ENCODE measurements at regions not wholly inside any gene's neighbourhood (a gene's known extent, or its start where the extent isn't known, plus 50 kb on each side); places are given as distances from the start of the nearest gene placed in this dataset.

- TF ChIP-seq EZH2phosphoT487 (IDR thresholded peaks at IDR 0.05; ENCODE audit: low read depth) (no peak), CTCF (IDR thresholded peaks at IDR 0.05; ENCODE audit: low read depth, low read length) (no peak)
- no peaks in the 10 kb centered on the region for H3K4me1 ChIP-seq (ENCODE audit: low read length)
- H3K9ac ChIP-seq (ENCODE audit: low read length): no peak overlapping the region
- H2AFZ ChIP-seq (ENCODE audit: low read depth, low read length): no peak overlapping the region
- no peaks in the 10 kb centered on the region for H3K9me3 ChIP-seq (ENCODE audit: insufficient read depth, low read length)
- H3K27ac ChIP-seq (ENCODE audit: low read length): no peak overlapping the region
- no peaks in the 10 kb centered on the region for H3K79me2 ChIP-seq (ENCODE audit: low read length)
- H3K27me3 ChIP-seq (ENCODE audit: low read depth, low read length): no peaks in the 10 kb centered on the region
- no peak overlapping the region for H3K4me2 ChIP-seq (ENCODE audit: low read length)
- no peaks in the 10 kb centered on the region for H4K20me1 ChIP-seq (ENCODE audit: insufficient read depth, low read length)
- H3K36me3 ChIP-seq (replicated peaks; ENCODE audit: low read depth, low read length): no peaks in the 10 kb centered on the region
- no peak overlapping the region for H3K4me3 ChIP-seq (ENCODE audit: low read length)
Observed at GRCh38 chr4:130511776-130512175, 1415.8 kb downstream of the C4orf33 start.

- H2AFZ ChIP-seq (ENCODE audit: low read depth, low read length): no peak overlapping the region
- no peak overlapping the region for H3K4me2 ChIP-seq (ENCODE audit: low read length)
- no peak for TF ChIP-seq CTCF (IDR thresholded peaks at IDR 0.05; ENCODE audit: low read depth, low read length)
- peaks cover 5% of the 10 kb centered on the region; the same call in 1 of the 2 replicates for H3K9me3 ChIP-seq (ENCODE audit: insufficient read depth, low read length)
- H3K79me2 ChIP-seq (ENCODE audit: low read length): no peaks in the 10 kb centered on the region
- H3K4me3 ChIP-seq (ENCODE audit: low read length): no peak overlapping the region
- no peaks in the 10 kb centered on the region for H3K27me3 ChIP-seq (ENCODE audit: low read depth, low read length)
- H4K20me1 ChIP-seq (ENCODE audit: insufficient read depth, low read length): no peaks in the 10 kb centered on the region
- no peak overlapping the region for H3K9ac ChIP-seq (ENCODE audit: low read length)
- no peaks in the 10 kb centered on the region for H3K36me3 ChIP-seq (replicated peaks; ENCODE audit: low read depth, low read length)
- no peaks in the 10 kb centered on the region for H3K4me1 ChIP-seq (ENCODE audit: low read length)
- H3K27ac ChIP-seq (ENCODE audit: low read length): no peak overlapping the region
Observed at GRCh38 chr4:130524057-130524456, 1428.1 kb downstream of the C4orf33 start.

- Histone ChIP-seq H2AFZ (ENCODE audit: low read depth, low read length) (no peak overlapping the region), H3K4me1 (ENCODE audit: low read length) (no peaks in the 10 kb centered on the region), H3K4me2 (ENCODE audit: low read length) (no peak overlapping the region), H3K27me3 (ENCODE audit: low read depth, low read length) (no peaks in the 10 kb centered on the region), H3K27ac (ENCODE audit: low read length) (no peak overlapping the region), H3K9ac (ENCODE audit: low read length) (no peak overlapping the region), H3K79me2 (ENCODE audit: low read length) (no peaks in the 10 kb centered on the region), H4K20me1 (ENCODE audit: insufficient read depth, low read length) (no peaks in the 10 kb centered on the region), H3K4me3 (ENCODE audit: low read length) (no peak overlapping the region), H3K9me3 (ENCODE audit: insufficient read depth, low read length) (no peaks in the 10 kb centered on the region), H3K36me3 (replicated peaks; ENCODE audit: low read depth, low read length) (no peaks in the 10 kb centered on the region)
- TF ChIP-seq EZH2phosphoT487 (IDR thresholded peaks at IDR 0.05; ENCODE audit: low read depth): no peak
- no peak for TF ChIP-seq CTCF (IDR thresholded peaks at IDR 0.05; ENCODE audit: low read depth, low read length)
Observed at GRCh38 chr4:130530505-130530904, 1434.6 kb downstream of the C4orf33 start.

- peaks cover 3% of the 10 kb centered on the region; the same call in 1 of the 2 replicates for H3K4me1 ChIP-seq (ENCODE audit: low read length)
- H3K79me2 ChIP-seq (ENCODE audit: low read length): no peaks in the 10 kb centered on the region
- no peak for TF ChIP-seq CTCF (IDR thresholded peaks at IDR 0.05; ENCODE audit: low read depth, low read length)
- no peak for TF ChIP-seq EZH2phosphoT487 (IDR thresholded peaks at IDR 0.05; ENCODE audit: low read depth)
- H2AFZ ChIP-seq (ENCODE audit: low read depth, low read length): no peak overlapping the region
- H3K9me3 ChIP-seq (ENCODE audit: insufficient read depth, low read length): no peaks in the 10 kb centered on the region
- H3K36me3 ChIP-seq (replicated peaks; ENCODE audit: low read depth, low read length): no peaks in the 10 kb centered on the region
- H3K27ac ChIP-seq (ENCODE audit: low read length): no peak overlapping the region
- no peak overlapping the region for H3K4me2 ChIP-seq (ENCODE audit: low read length)
- no peak overlapping the region for H3K9ac ChIP-seq (ENCODE audit: low read length)
- H3K27me3 ChIP-seq (ENCODE audit: low read depth, low read length): no peaks in the 10 kb centered on the region
- no peak overlapping the region for H3K4me3 ChIP-seq (ENCODE audit: low read length)
- H4K20me1 ChIP-seq (ENCODE audit: insufficient read depth, low read length): no peaks in the 10 kb centered on the region
Observed at GRCh38 chr4:130534651-130535050, 1438.7 kb downstream of the C4orf33 start.

Data from OCI-LY3 (cell line).